Stimulated activated naive CD8-positive, alpha-beta T cell treated with anti-CD3 and anti-CD28 coated beads, Interleukin-15, amount 100 ng/mL, for 72 hours (primary cell): ENCODE measurements at regions not wholly inside any gene's neighbourhood (a gene's known extent, or its start where the extent isn't known, plus 50 kb on each side); places are given as distances from the start of the nearest gene placed in this dataset.

Experiments
- ATAC-seq: fragments of 150-1000 bp; cut with Tn5 transposase; 2 replicates; pipeline ENCODE4 v1.10.0; 2021; ENCODE audit warnings: mild to moderate bottlenecking, moderate library complexity
- DNase-seq, 2 donors: peaks; one replicate each; pipeline ENCODE4 v3.0.0; 2021 to 2022
- H3K27ac Mint-ChIP-seq, 2 donors: one replicate each; pipeline ENCODE4 v1.8.0; 2022; ENCODE audit warnings: mild to moderate bottlenecking in 2 of 2, mixed read lengths in 2 of 2, moderate library complexity in 2 of 2
- H3K27me3 Mint-ChIP-seq: one replicate; pipeline ENCODE4 v1.8.0; 2022; ENCODE audit warnings: mixed read lengths
- H3K4me1 Mint-ChIP-seq: one replicate; pipeline ENCODE4 v1.8.0; 2022; ENCODE audit warnings: mild to moderate bottlenecking, mixed read lengths
- H3K4me3 Mint-ChIP-seq, 2 donors: one replicate each; pipeline ENCODE4 v1.8.0; 2022; ENCODE audit warnings: mild to moderate bottlenecking in 2 of 2, mixed read lengths in 2 of 2, moderate library complexity in 1 of 2
- H3K9me3 Mint-ChIP-seq, 2 donors: one replicate each; pipeline ENCODE4 v1.8.0; 2022; ENCODE audit warnings: mixed read lengths in 2 of 2

DNA sequence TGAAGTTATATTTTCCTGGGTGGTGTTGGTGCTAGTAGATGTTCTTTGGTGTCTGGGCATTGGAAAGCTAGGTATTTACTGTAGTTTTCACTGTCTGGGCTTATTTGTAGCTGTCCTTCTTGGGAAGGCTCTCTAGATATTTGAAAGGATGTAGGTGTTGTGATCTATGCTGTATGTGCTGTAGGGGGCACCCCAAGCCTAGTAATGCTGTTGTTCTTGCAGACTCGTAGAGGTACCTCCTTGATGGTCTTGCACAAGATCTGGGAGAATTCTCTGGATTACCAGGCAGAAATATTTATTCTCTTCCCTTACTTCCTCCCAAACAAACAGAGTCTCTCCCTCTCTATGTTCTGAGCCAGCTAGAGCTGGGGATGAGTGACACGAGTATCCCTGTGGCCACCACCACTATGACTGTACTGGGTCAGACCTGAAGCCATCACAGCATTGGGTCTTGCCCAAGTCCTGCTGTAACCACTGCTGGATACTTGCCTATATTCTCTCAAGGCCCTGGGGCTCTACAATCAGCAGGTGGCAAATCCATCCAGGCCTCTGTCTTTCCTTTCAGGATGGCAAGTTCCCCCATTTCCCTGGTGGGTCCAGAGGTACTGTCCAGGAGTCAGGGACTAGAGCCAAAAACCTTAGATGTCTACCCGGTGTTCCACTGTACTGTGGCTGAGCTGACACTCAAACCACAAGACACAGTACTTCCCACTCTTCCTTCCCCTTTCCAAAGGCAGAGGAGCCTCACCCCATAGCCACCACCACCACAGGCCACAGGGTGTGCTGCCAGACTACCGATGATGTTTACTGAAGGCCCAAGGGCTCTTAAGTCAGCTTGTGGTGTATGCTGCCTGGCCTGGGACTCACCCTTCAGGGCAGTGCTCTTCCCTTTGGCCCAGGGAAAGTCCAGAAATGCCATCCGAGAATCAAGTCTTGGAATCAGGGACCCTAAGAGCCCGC is 195.2 kb upstream of the DPPA4 start:
- DNase-seq (peak; percentile 24 to 43), ATAC-seq (peak; percentile 88)
- H3K9me3 Mint-ChIP-seq, result no peaks in the 10 kb centered on the region
- H3K4me1 Mint-ChIP-seq, result no peaks in the 10 kb centered on the region
- H3K4me3 Mint-ChIP-seq, result no peak overlapping the region
- H3K27me3 Mint-ChIP-seq, result peaks cover 18% of the 10 kb centered on the region
- peak overlapping the region in 1 of 2 donors; percentile 51 for H3K27ac Mint-ChIP-seq

DNA sequence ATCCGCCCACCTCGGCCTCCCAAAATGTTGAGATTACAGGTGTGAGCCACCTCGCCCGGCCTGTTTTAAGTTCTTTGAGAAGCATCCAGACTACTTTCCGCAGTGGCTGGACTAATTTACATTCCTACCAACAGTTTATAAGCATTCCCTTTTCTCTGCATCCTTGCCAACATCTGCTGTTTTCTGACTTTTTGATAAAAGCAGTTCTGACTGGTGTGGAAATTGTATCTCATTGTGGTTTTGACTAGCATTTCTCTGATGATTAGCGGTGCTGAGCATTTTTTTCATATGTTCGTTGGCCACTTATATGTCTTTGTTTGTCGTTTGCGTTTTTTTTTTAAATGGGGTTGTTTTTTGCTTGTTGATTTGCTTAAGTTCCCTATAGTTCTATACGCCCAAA is 208.4 kb upstream of the DPPA4 start:
- no peak overlapping the region for H3K4me3 Mint-ChIP-seq
- DNase-seq, result no peak
- H3K4me1 Mint-ChIP-seq, result no peaks in the 10 kb centered on the region
- H3K27me3 Mint-ChIP-seq, result no peaks in the 10 kb centered on the region
- H3K27ac Mint-ChIP-seq, result no peak overlapping the region
- no peak for ATAC-seq
- peaks cover 0 to 10% of the 10 kb centered on the region in 2 donors for H3K9me3 Mint-ChIP-seq

DNA sequence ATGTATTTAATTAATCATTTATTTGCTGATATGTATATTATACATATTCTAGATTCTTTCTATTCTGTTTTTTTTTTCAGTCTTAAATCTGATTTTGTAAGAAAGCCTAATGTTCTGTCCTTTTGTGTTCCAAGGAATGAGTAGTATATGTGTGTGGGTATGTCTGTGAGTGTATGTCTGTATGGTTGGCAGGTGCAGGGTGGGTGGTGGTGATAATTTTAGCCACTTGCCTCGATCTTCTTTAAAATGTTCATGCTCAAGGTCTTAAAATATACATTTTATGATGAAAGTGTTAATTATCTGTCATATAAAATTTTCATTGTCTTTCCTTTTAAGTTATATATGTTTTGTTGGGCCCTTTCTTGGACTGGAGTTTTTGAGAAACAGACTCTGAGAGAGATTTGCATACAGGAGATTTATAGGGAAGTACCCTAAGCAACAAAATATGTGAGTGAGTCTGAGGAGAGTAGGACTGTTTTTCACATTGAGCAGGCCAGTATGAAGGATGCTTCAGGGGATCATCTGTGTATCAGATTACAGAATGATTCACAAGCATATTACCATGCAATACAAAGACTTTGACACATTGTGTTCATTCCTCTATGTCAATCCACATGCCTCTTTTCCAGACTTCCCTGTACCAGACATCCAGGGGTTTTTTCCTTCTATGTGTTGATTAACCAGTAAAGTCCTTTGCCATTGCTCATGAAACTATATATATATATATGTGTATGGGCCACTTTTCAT is 211.0 kb upstream of the DPPA4 start:
- no peak overlapping the region for H3K27ac Mint-ChIP-seq
- no peak overlapping the region for H3K4me3 Mint-ChIP-seq
- H3K9me3 Mint-ChIP-seq, result no peaks in the 10 kb centered on the region
- no peaks in the 10 kb centered on the region for H3K4me1 Mint-ChIP-seq
- no peak for ATAC-seq
- no peak for DNase-seq
- H3K27me3 Mint-ChIP-seq, result peaks cover 5% of the 10 kb centered on the region

DNA sequence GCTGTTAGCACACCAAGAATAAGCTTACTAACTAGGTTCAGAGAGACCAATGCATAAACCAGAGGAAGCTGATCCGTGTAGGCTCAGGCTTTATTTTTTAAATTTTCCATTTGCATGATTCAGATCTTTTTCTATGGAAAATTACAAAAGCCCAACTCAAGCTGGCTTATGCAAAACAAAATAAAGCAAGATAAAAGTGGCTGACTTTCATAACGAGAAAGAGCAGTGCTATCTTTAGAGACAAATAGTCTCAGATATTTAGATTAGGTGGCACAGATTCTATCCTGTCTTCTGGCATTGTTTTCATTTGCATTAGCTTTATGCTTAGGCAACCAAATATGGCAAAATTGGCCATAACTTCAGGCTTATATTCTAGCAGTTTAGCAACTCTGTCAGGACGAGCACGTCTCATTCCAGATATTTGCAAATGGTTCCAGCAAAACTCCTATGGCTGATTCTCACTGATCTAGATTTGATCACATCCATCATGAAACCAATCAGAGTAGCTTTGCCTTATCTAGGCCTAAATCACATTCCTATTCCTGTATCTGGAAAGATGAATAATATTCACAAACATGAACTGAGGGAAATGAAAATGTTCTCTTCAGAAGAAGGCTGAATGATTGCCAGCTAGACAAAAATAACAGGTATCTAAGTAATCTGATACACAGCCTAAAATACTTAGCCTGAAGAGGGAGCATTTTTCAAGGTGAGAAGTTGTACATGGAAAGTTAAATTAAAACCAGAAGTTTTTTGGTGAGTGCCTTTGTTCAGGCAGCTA is 216.4 kb upstream of the DPPA4 start:
- no peak for DNase-seq
- peaks cover 7 to 13% of the 10 kb centered on the region in 2 donors for H3K9me3 Mint-ChIP-seq
- no peak overlapping the region for H3K4me3 Mint-ChIP-seq
- H3K27me3 Mint-ChIP-seq, result peaks cover 5% of the 10 kb centered on the region
- no peak for ATAC-seq
- no peak overlapping the region for H3K27ac Mint-ChIP-seq
- H3K4me1 Mint-ChIP-seq, result no peaks in the 10 kb centered on the region

DNA sequence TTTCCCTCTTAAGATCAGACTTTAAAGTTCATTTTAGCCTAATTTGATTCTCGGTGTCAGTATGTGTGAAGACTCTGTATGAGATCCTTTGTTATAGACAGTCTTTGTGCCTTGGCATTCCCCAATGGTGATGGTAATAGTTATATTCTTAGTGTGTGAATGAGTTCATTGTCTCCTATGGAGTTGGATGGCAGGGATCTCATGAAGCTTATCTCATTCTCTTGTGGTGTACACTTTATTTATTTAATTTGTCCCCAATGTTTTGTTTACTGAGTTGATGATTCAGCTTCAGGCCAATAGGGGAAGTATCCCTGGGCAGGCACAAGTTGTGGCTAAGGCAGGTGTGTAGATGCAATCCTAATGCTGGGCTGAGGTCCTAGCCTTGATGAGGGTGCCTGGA is 222.0 kb upstream of the DPPA4 start:
- Mint-ChIP-seq H3K4me3 (no peak overlapping the region), H3K4me1 (peaks cover 12% of the 10 kb centered on the region), H3K27ac (no peak overlapping the region), H3K9me3 (peaks cover 22 to 23% of the 10 kb centered on the region in 2 donors), H3K27me3 (no peaks in the 10 kb centered on the region)
- ATAC-seq (no peak), DNase-seq (no peak)

DNA sequence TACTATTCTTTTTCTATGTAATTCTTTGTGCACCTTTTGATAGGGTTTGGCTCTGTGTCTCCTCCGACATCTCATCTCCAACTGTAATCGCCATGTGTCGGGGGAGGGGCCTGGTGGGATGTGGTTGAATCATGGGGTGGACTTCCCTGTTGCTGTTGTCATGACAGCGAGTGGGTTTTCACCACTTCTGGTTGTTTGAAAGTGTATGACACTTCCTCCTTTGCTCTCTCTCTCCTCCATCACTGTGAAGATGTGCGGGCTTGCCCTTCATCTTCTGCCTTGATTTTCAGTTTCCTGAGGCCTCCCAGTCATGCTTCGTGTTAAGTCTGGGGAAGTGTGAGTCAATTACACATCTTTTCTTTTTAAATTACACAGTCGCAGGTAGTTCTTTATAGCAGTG is 225.8 kb upstream of the DPPA4 start:
- Mint-ChIP-seq H3K4me1 (peaks cover 12% of the 10 kb centered on the region), H3K9me3 (peaks cover 10 to 30% of the 10 kb centered on the region in 2 donors), H3K27ac (peak overlapping the region in 1 of 2 donors; percentile 88), H3K4me3 (peak overlapping the region in 1 of 2 donors; percentile 42), H3K27me3 (no peaks in the 10 kb centered on the region)
- ATAC-seq (peak; percentile 94), DNase-seq (peak; percentile 2 to 58)

DNA sequence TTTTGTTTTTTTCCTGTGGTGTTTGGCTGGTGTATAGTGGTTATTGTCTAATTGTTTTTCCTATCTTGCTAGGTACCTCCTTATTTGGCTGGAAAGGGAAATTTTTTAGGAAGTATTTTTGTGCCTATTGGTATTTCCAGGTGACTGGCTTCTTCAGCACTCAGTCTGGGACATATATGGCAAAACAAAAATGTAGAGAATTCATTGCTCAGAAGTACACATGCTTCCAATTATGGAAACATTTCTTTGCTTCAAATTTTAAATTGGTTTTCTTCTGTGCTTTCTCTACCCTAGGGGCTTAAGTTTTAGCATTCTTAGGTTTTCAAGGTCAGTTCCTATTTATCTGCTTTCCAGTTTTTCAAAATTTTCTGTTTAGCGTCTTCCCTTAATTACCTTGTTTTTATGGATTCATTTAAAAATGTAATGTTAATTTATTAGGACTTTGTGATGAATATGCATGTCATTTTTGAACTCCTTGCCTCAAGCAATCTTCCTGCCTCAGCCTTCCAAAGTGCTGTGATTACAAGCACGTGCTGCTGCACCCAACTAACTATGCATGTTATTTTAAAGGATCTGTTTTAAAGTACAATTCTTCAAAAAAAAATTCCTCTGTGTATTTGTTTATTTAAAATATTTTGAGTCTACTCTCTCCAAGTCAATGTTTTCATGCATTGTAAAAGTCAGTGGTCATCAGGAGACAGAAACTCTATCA is 231.9 kb upstream of the DPPA4 start:
- no peaks in the 10 kb centered on the region for H3K4me1 Mint-ChIP-seq
- no peak overlapping the region for H3K27ac Mint-ChIP-seq
- peaks cover 0 to 11% of the 10 kb centered on the region in 2 donors for H3K9me3 Mint-ChIP-seq
- H3K27me3 Mint-ChIP-seq, result peaks cover 5% of the 10 kb centered on the region
- ATAC-seq (no peak), DNase-seq (no peak)
- no peak overlapping the region for H3K4me3 Mint-ChIP-seq

DNA sequence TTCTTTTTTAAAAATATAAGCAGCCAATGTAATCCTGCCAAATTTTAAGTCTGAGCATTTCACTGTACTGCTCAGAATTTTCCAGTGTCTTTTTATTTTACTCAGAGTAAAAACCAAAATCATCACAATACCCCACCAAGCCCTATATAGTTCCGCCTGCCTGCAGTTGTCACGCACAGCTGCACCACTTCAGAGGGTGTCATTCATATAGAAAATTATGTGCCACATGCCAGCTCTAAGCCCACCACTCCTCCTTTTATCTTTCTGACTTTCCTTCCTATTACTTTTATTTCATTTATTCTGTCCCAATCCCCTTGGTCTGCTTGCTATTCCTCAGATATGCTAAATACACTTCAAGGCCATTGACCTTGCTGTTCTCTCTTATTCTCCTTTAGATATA is 233.1 kb upstream of the DPPA4 start:
- H3K27ac Mint-ChIP-seq, result no peak overlapping the region
- H3K4me3 Mint-ChIP-seq, result no peak overlapping the region
- H3K4me1 Mint-ChIP-seq, result no peaks in the 10 kb centered on the region
- ATAC-seq (no peak), DNase-seq (no peak)
- peaks cover 0 to 11% of the 10 kb centered on the region in 2 donors for H3K9me3 Mint-ChIP-seq
- peaks cover 5% of the 10 kb centered on the region for H3K27me3 Mint-ChIP-seq

DNA sequence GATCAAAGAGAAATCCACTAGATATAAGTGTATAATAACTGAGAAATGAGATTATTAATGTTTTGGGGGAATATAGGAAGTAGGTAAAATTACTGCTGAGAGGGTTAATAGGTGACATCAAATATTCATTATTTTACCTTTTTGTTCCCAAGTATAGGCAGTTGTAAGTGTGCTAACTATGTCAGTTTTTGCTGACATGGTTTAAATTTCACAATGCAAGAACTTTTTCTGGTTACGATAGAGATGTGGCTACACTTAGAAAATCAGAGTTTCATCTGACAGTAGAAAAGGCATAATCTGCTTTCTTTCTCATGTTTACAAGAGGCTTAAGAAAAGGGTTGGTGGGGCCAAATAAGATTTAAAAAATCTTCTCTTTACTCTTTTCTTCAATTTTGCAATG is 235.0 kb upstream of the DPPA4 start:
- no peak for DNase-seq
- Mint-ChIP-seq H3K9me3 (no peaks in the 10 kb centered on the region), H3K27ac (no peak overlapping the region), H3K4me1 (no peaks in the 10 kb centered on the region), H3K4me3 (no peak overlapping the region), H3K27me3 (peaks cover 5% of the 10 kb centered on the region)
- no peak for ATAC-seq

DNA sequence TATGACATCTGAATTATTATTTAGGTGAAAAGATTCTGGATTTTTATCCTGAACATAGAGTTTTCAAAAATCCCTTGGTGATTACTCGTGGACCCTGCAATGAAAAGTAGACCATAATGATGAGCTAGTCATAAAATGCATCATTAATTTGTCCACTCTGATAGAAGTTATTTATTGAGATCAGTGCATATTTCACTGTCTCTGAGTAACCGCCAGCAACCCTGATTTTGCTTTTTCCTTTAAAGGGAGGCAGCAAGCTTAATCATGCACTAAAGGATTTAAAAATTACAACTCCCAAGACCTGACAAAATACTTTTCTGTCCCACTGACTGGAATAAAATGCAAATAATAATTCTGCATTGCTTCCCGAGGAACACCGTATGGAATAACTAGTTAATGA is 259.6 kb upstream of the DPPA4 start:
- H3K27ac Mint-ChIP-seq, result no peak overlapping the region
- ATAC-seq, result no peak
- no peak overlapping the region for H3K4me3 Mint-ChIP-seq
- H3K9me3 Mint-ChIP-seq, result no peaks in the 10 kb centered on the region
- no peaks in the 10 kb centered on the region for H3K4me1 Mint-ChIP-seq
- no peak for DNase-seq
- H3K27me3 Mint-ChIP-seq, result peaks cover 15% of the 10 kb centered on the region

DNA sequence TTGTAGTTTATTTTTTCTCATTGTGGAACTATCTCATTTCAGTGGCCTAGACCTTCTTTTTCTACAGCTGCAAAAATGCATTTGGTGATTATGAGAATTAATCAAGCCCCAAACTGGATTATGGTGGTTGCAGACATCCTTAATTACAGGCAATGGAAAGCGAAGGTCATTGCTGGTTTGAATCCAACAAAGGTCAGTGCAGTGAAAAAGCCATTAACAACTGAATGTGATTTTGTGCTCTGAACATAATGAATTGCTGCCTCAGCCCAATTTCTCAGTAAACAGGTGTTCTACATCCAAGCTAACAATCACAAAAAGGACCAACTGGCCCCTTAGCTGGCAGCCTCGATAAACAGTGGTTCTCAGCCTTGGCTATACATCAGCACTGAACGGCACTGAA is 260.1 kb upstream of the DPPA4 start:
- ATAC-seq (no peak), DNase-seq (no peak)
- H3K4me1 Mint-ChIP-seq, result no peaks in the 10 kb centered on the region
- no peak overlapping the region for H3K27ac Mint-ChIP-seq
- H3K4me3 Mint-ChIP-seq, result no peak overlapping the region
- no peaks in the 10 kb centered on the region for H3K9me3 Mint-ChIP-seq
- peaks cover 20% of the 10 kb centered on the region for H3K27me3 Mint-ChIP-seq

DNA sequence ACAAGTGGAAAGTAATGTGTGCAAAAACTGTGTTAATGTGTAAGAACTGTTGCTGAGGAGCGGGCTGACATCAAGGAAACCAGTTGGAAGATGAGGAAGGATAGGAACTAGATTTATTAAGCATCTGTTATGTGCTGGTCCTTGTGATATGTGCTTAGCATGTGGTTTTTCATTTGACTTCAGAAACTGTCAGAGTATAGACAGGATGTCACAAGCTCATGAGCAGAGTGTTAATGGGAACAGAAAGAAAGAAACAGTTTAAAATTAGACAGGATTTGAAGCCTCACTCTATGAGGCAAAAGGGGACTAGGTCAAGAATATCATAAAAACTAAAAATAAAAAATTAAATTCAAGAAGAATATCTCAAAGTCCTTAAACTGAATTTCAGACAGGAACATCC is 270.6 kb upstream of the DPPA4 start:
- no peak overlapping the region for H3K27ac Mint-ChIP-seq
- ATAC-seq (no peak), DNase-seq (no peak)
- no peaks in the 10 kb centered on the region for H3K4me1 Mint-ChIP-seq
- H3K27me3 Mint-ChIP-seq, result peaks cover 22% of the 10 kb centered on the region
- no peak overlapping the region for H3K4me3 Mint-ChIP-seq
- H3K9me3 Mint-ChIP-seq, result no peaks in the 10 kb centered on the region

DNA sequence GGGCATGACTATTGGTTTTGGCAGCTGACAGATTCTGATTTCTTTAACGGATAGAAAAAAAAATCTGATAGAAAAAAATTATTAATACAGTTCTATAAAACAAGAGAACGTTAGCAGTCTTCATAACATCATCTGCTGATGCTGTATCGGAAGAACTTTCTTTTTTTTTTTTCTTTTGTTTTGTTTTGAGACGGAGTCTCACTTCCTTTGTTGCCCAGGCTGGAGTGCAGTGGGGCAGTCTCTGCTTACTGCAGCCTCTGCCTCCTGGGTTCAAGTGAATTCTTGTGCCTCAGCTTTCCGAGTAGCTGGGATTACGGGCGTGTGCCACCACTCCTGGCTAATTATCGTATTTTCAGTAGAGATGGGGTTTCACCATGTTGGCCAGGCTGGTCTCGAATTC is 271.2 kb upstream of the DPPA4 start:
- H3K4me3 Mint-ChIP-seq, result no peak overlapping the region
- ATAC-seq, result no peak
- peaks cover 22% of the 10 kb centered on the region for H3K27me3 Mint-ChIP-seq
- no peaks in the 10 kb centered on the region for H3K4me1 Mint-ChIP-seq
- no peak overlapping the region for H3K27ac Mint-ChIP-seq
- no peaks in the 10 kb centered on the region for H3K9me3 Mint-ChIP-seq
- no peak for DNase-seq

DNA sequence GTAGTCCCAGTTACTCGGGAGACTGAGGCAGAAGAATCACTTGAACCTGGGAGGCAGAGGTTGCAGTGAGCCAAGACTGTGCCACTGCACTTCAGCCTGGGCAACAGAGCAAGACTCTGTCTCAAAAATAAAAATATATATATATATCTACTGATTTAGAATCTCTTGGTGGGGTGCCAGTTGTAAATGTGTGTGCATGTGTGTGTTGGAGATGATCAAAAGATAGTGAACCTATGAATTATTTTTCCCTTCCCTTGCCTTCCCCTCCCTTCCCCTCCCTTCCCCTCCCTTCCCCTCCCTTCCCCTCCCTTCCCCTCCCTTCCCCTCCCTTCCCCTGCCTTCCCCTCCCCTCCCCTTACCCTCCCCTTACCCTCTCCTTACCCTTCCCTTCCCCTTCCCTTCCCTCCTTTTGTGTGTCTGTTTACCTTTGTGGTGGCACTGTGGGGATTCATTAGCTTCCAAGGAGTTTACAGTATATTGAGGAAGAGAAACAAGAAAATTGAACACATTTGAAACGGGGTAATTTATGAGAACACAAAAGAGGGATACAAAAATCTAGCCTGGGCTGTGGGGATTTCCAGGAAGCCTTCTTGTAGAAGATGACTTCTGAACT is 281.5 kb upstream of the DPPA4 start:
- DNase-seq (no peak), ATAC-seq (no peak)
- H3K27ac Mint-ChIP-seq, result no peak overlapping the region
- no peaks in the 10 kb centered on the region for H3K9me3 Mint-ChIP-seq
- no peaks in the 10 kb centered on the region for H3K27me3 Mint-ChIP-seq
- no peaks in the 10 kb centered on the region for H3K4me1 Mint-ChIP-seq
- H3K4me3 Mint-ChIP-seq, result no peak overlapping the region

DNA sequence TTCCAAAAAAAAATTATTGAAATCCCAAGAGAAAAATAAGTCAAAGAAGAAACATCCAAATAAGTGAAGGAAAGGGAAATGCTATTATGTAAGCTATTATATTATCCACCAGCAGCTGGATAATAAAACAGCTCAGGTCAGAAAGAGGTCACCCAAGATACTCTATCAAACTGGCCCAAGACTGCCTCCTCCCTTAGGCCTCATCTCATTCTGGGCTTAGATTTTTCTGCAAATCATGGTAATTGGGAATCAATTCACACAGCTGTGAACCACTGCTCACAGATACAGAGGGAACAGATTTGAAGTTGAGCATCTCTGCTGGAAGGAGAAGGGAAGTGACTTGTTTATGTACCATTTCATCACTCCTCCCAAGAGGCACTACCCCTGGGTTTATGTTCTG is 294.6 kb upstream of the DPPA4 start:
- Mint-ChIP-seq H3K4me3 (no peak overlapping the region), H3K27ac (no peak overlapping the region)

More for the DNA sequence above, 294.6 kb upstream of the DPPA4 start:
- no peak for ATAC-seq
- DNase-seq, result no peak
- Mint-ChIP-seq H3K4me1 (no peaks in the 10 kb centered on the region), H3K9me3 (no peaks in the 10 kb centered on the region), H3K27me3 (no peaks in the 10 kb centered on the region)
